Prostate gland (tissue), 2 donors: ENCODE measurements at regions not wholly inside any gene's neighbourhood (a gene's known extent, or its start where the extent isn't known, plus 50 kb on each side); places are given as distances from the start of the nearest gene placed in this dataset.

Experiments used
- POLR2A ChIP-seq: fragments of 450-650 bp; IDR thresholded peaks from one replicate; pipeline ENCODE4 v1.6.1; 2016; ENCODE audit warnings: antibody characterized with exemption, mild to moderate bottlenecking
- POLR2AphosphoS5 ChIP-seq: sonication (generic); formaldehyde crosslinking; IDR thresholded peaks from one replicate; pipeline ENCODE4 v1.6.1; 2017; ENCODE audit warnings: antibody characterized with exemption
- TF ChIP-seq, protein P1 (sequence below), 4 experiments: fragments of 200-600 bp in 2 of 4; fragments of 450-650 bp in 2 of 4; sonication (generic) in 2 of 4; IDR thresholded peaks; 1 replicate in 3 of 4; 2 replicates in 1 of 4; pipeline ENCODE4 v1.5.1; 2016 to 2019; ENCODE audit warnings: antibody characterized with exemption in 4 of 4, mild to moderate bottlenecking in 2 of 4, moderate library complexity in 2 of 4

DNA sequence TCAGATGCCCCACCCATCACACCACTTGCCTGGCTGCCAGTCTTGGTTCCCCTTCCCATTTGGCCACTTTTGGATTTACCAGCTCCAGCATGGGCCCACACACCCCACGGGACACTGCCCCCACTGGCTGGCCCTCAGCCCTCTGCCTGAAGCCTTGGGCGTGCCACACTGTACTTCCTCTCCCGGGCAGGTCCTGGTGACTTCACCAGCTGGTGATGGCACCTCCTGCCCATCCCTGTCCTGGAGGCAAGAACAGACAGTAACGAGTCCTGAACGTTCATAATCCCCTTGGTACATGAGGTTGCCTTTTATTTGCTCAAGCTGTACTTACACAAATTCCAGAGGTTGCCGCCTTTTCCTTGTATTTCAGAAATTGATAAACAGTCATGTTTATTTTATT lies 81.1 kb downstream of the TMEM17 start:
- TF ChIP-seq POLR2A (no peak), POLR2AphosphoS5 (peak; percentile 36)
- TF ChIP-seq, protein P1, sequence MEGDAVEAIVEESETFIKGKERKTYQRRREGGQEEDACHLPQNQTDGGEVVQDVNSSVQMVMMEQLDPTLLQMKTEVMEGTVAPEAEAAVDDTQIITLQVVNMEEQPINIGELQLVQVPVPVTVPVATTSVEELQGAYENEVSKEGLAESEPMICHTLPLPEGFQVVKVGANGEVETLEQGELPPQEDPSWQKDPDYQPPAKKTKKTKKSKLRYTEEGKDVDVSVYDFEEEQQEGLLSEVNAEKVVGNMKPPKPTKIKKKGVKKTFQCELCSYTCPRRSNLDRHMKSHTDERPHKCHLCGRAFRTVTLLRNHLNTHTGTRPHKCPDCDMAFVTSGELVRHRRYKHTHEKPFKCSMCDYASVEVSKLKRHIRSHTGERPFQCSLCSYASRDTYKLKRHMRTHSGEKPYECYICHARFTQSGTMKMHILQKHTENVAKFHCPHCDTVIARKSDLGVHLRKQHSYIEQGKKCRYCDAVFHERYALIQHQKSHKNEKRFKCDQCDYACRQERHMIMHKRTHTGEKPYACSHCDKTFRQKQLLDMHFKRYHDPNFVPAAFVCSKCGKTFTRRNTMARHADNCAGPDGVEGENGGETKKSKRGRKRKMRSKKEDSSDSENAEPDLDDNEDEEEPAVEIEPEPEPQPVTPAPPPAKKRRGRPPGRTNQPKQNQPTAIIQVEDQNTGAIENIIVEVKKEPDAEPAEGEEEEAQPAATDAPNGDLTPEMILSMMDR (IDR thresholded peaks at IDR 0.05) = no peak
